ENCODE measurements at regions not wholly inside any gene's neighbourhood (a gene's known extent, or its start where the extent isn't known, plus 50 kb on each side); places are given as distances from the start of the nearest gene placed in this dataset.

GRCh38 chr6:144781836-144782235 is 496.7 kb downstream of the UTRN start:
- TF ChIP-seq EP300 (IDR thresholded peaks at IDR 0.05), result no peak
- TF ChIP-seq POLR2AphosphoS5 (IDR thresholded peaks at IDR 0.05), result no peak
